HEK293T (cell line): ENCODE measurements at regions not wholly inside any gene's neighbourhood (a gene's known extent, or its start where the extent isn't known, plus 50 kb on each side); places are given as distances from the start of the nearest gene placed in this dataset.

Source experiments
- ARNT ChIP-seq: fragments of 450-650 bp; IDR thresholded peaks from 2 replicates; pipeline ENCODE4 v1.6.1; 2017; ENCODE audit warnings: mild to moderate bottlenecking
- BHLHE40 ChIP-seq: fragments of 450-650 bp; IDR thresholded peaks from 2 replicates; pipeline ENCODE4 v1.6.1; 2016; ENCODE audit warnings: mild to moderate bottlenecking, moderate library complexity, borderline replicate concordance
- FOXA1 ChIP-seq: fragments of 450-650 bp; IDR thresholded peaks from 2 replicates; pipeline ENCODE4 v1.6.1; 2016; ENCODE audit warnings: mild to moderate bottlenecking
- FOXK2 ChIP-seq: fragments of 450-650 bp; IDR thresholded peaks from 2 replicates; pipeline ENCODE4 v1.6.1; 2016; ENCODE audit warnings: mild to moderate bottlenecking
- NFRKB ChIP-seq: fragments of 450-650 bp; IDR thresholded peaks from 2 replicates; pipeline ENCODE4 v1.6.1; 2016; ENCODE audit warnings: mild to moderate bottlenecking, moderate library complexity
- SP1 ChIP-seq: fragments of 450-650 bp; IDR thresholded peaks from 2 replicates; pipeline ENCODE4 v1.6.1; 2017
- TARDBP ChIP-seq: fragments of 450-650 bp; IDR thresholded peaks from 2 replicates; pipeline ENCODE4 v1.6.1; 2016

- TF ChIP-seq NFRKB (no peak), TARDBP (no peak), SP1 (no peak), BHLHE40 (no peak), FOXK2 (no peak), FOXA1 (no peak), ARNT (no peak)
Measured at GRCh38 chr2:198659096-198659870, 798.5 kb downstream of the SATB2 start.
